ENCODE measurements at regions not wholly inside any gene's neighbourhood (a gene's known extent, or its start where the extent isn't known, plus 50 kb on each side); places are given as distances from the start of the nearest gene placed in this dataset.

DNA sequence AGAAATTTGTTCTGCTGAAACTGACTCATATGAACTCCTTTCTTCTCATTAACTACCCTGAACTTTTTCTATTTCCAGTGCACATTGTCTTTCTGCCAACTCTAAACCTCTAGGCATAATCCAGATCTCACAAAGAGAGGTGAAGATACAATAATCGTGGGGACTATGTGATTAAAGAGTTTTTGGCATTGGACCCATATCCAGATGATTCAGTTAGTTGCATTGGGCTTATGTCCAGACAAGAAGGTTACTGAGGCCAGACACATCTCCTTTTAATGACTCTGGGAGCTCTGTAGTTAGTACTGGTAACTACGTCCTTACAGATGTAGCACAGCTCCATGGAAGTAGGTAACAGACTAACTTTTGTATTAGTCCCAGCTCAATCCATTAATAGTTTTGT, 273.0 kb downstream of the CASP12 start:
- no peak overlapping the region for H3K4me3 ChIP-seq (ENCODE audit: low read depth, low read length)
- TF ChIP-seq CTCF (IDR thresholded peaks at IDR 0.05; ENCODE audit: borderline replicate concordance, insufficient read depth, low read depth, low read length): no peak

DNA sequence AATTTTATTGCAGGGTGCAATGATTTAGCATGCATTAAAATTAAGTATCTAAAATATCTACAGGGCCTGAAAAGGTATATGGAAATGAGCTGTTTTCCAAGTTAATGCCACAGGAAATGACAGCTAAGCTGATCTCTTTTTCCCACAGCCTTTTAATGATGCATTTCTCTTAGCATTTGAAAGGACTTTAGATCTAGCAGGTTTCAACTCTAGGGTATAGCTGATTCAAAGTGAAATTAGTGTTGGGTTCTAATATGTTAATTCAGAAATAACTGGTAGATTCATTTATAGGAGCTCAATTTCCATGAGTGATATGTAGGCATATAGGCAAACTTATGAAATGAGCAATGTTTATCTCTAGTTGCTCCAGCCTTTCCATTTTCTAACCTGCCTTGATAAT, 274.2 kb downstream of the CASP12 start:
- H3K4me3 ChIP-seq (ENCODE audit: low read depth, low read length): no peak overlapping the region
- TF ChIP-seq CTCF (IDR thresholded peaks at IDR 0.05; ENCODE audit: borderline replicate concordance, insufficient read depth, low read depth, low read length): no peak

GRCh38 chr11:104623518-104623917, 274.7 kb downstream of the CASP12 start:
- H3K4me3 ChIP-seq (ENCODE audit: low read depth, low read length): no peak overlapping the region
- TF ChIP-seq CTCF (IDR thresholded peaks at IDR 0.05; ENCODE audit: borderline replicate concordance, insufficient read depth, low read depth, low read length): no peak

DNA sequence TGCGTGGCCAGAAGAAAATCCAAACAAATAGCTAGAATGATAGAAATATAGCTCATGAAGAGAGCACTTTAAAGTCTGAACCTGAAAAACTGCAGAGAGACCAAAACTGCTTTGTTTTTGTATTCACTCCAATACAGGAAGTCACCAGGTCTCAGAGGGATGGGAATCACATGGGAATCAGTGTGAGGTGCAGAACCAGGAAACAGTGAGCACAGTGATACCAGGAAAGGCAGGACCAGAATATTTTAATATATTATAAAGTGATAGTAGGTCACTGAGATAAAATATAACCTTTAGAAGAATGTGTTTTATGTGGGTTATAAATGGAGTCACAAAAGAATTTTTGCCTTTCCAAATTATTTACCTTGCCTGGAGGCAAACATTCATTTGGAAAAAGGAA, 277.3 kb downstream of the CASP12 start:
- no peak for TF ChIP-seq CTCF (IDR thresholded peaks at IDR 0.05; ENCODE audit: borderline replicate concordance, insufficient read depth, low read depth, low read length)
- H3K4me3 ChIP-seq (ENCODE audit: low read depth, low read length): no peak overlapping the region

DNA sequence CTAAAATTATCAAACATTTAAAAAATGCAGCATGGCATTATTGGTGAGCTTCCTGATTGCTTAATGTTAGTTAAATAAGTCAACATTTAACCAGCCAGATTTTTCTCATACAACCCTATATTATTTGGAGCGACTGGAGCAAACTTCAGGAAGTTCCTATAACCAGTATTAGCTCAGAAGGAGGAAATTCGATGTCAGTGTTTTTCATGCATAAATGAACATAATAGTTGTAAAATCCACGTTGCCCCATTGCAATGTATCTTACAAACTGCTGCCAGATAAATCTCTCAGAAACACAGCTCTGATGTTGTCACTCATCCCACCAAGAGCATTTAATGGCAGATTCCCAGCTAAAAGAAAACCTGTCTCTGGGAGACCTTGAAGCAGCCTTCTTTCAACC, 278.5 kb downstream of the CASP12 start:
- no peak overlapping the region for H3K4me3 ChIP-seq (ENCODE audit: low read depth, low read length)
- TF ChIP-seq CTCF (IDR thresholded peaks at IDR 0.05; ENCODE audit: borderline replicate concordance, insufficient read depth, low read depth, low read length): no peak

DNA sequence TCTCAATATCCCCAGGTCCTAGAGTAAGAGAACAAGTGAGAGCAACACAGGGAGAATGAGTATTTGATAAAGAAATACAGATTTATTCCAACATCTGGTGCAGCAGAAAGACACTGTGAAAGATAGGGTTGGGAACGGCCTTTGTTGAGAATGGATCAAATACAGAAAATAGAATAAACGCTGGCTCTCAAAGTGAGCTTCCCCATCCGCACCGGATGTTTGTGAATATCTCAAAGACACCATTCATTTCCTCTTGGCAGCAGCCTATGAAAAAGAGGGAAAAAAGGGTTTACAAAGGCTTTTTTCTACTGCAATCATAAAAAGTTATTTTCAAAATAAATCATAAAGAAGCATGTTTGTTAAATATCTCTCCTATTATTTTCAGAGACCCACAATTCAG, 279.3 kb downstream of the CASP12 start:
- H3K4me3 ChIP-seq (ENCODE audit: low read depth, low read length): no peak overlapping the region

DNA sequence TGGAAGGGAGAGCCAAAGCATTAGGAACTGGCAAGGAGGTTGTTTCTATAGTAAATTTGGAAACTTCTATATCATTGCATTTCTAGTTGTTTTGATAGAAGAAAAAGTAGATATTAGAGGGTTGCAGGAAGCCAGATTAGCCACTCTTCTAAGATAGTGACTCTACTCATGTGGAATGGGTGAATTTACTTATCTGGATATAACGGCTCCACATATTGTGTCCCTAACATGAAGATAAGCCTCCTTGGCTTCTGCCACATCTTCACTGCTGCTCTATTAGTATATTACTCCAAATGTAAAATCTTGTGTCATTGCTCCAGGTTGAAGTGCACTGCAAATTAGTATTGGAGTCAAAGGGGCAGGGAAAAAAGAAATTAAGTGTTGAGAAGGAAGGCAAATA, 283.3 kb downstream of the CASP12 start:
- H3K4me3 ChIP-seq (ENCODE audit: low read depth, low read length): no peak overlapping the region
- TF ChIP-seq CTCF (IDR thresholded peaks at IDR 0.05; ENCODE audit: borderline replicate concordance, insufficient read depth, low read depth, low read length): no peak

More for the DNA sequence above, 279.3 kb downstream of the CASP12 start:
- no peak for TF ChIP-seq CTCF (IDR thresholded peaks at IDR 0.05; ENCODE audit: borderline replicate concordance, insufficient read depth, low read depth, low read length)

Data from GM12875 (cell line).